GM13976 (cell line): ENCODE measurements at regions not wholly inside any gene's neighbourhood (a gene's known extent, or its start where the extent isn't known, plus 50 kb on each side); places are given as distances from the start of the nearest gene placed in this dataset.

ENCODE experiments used
- DNase-seq: peaks from one replicate; pipeline ENCODE4 v3.0.0; 2012; ENCODE audit warnings: low spot score
- CTCF ChIP-seq: IDR thresholded peaks from 2 replicates; pipeline ENCODE4 v1.5.1; 2012; ENCODE audit warnings: borderline replicate concordance, mild to moderate bottlenecking; ENCODE audit not compliant: insufficient read depth; ENCODE audit errors: extremely low read depth, missing control alignments, control extremely low read depth
- in situ Hi-C: fragments of 300-500 bp; cut with MboI; formaldehyde crosslinking; loops from one replicate; pipeline ENCODE4 v1.12.0; 2022; ENCODE audit warnings: low sequenced_read_pairs, mixed read lengths, inconsistent platforms; ENCODE audit not compliant: unreplicated experiment

- no peak for DNase-seq
- TF ChIP-seq CTCF: no peak
These were observed 141.0 kb downstream of the PJA1 start for GRCh38 chrX:69024161-69024736.

GRCh38 chrX:69022430-69022829 lies 142.8 kb downstream of the PJA1 start:
- DNase-seq: no peak
- no peak for TF ChIP-seq CTCF
- in situ Hi-C loops: no loop called here

More at GRCh38 chrX:69024161-69024736, 141.0 kb downstream of the PJA1 start:
- in situ Hi-C loops: no loop called here

GRCh38 chrX:69021141-69021960 lies 143.9 kb downstream of the PJA1 start:
- no peak for TF ChIP-seq CTCF
- in situ Hi-C loops: no loop called here
- no peak for DNase-seq

- no peak for DNase-seq
- no peak for TF ChIP-seq CTCF
- in situ Hi-C loops: no loop called here
These were observed 144.9 kb downstream of the PJA1 start for GRCh38 chrX:69020316-69020715.

- TF ChIP-seq CTCF: no peak
- peak; percentile 1 for DNase-seq
- in situ Hi-C loops: no loop called here
These were observed 146.0 kb downstream of the PJA1 start for GRCh38 chrX:69019073-69019890.

GRCh38 chrX:69018416-69019072 lies 146.7 kb downstream of the PJA1 start:
- in situ Hi-C loops: no loop called here
- no peak for TF ChIP-seq CTCF
- DNase-seq: peak; percentile 1
